Activated CD4-positive, alpha-beta T cell treated with anti-CD3 and anti-CD28 coated beads, Interleukin-2, amount 10 ng/mL, durations not matched to agents 24 days and 14 days (primary cell): ENCODE measurements at regions not wholly inside any gene's neighbourhood (a gene's known extent, or its start where the extent isn't known, plus 50 kb on each side); places are given as distances from the start of the nearest gene placed in this dataset.

Source experiments
- DNase-seq: peaks from one replicate; pipeline ENCODE4 v3.0.0; 2022
- H3K27ac Mint-ChIP-seq: one replicate; pipeline ENCODE4 v1.8.0; 2022; ENCODE audit warnings: mild to moderate bottlenecking, mixed read lengths
- H3K27me3 Mint-ChIP-seq: one replicate; pipeline ENCODE4 v1.8.0; 2022; ENCODE audit warnings: mixed read lengths
- H3K36me3 Mint-ChIP-seq: one replicate; pipeline ENCODE4 v1.8.0; 2022; ENCODE audit warnings: low read depth, mild to moderate bottlenecking, mixed read lengths
- H3K4me1 Mint-ChIP-seq: one replicate; pipeline ENCODE4 v1.8.0; 2021; ENCODE audit warnings: mixed read lengths
- H3K4me3 Mint-ChIP-seq: one replicate; pipeline ENCODE4 v1.8.0; 2022; ENCODE audit warnings: mild to moderate bottlenecking, moderate library complexity, mixed read lengths
- H3K9me3 Mint-ChIP-seq: one replicate; pipeline ENCODE4 v1.8.0; 2021; ENCODE audit warnings: mixed read lengths
- intact Hi-C: fragments of 100-400 bp; cut with micrococcal nuclease; formaldehyde crosslinking; loops from one replicate; pipeline ENCODE4 v1.15.1; 2023

DNA sequence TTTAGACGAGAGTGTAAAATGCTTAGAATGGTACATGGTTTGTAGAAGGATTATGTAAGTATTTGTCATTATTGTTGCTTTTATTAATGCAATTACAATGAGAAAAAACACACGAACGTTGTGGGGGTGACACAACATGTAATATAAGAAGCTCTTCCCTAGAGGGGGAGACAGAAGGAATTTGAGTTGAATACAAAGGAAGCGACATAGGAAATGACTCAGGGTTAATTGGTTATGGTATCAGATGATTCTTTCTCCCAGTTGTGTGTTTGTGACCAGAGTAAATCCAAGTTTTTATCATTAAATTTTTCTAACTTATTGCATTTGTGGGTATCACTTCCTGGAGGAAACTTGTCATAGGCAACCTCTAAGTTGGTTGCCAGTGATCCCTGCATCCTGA lies 625.6 kb upstream of the CDH2 start:
- H3K27me3 Mint-ChIP-seq = no peaks in the 10 kb centered on the region
- H3K4me1 Mint-ChIP-seq = no peaks in the 10 kb centered on the region
- peaks cover 5% of the 10 kb centered on the region for H3K9me3 Mint-ChIP-seq
- intact Hi-C loops = no loop called here
- H3K4me3 Mint-ChIP-seq = no peak overlapping the region
- H3K27ac Mint-ChIP-seq = no peak overlapping the region
- DNase-seq = no peak
- no peaks in the 10 kb centered on the region for H3K36me3 Mint-ChIP-seq

GRCh38 chr18:28801876-28802275 lies 624.9 kb upstream of the CDH2 start:
- Mint-ChIP-seq H3K27me3 (no peaks in the 10 kb centered on the region), H3K9me3 (peaks cover 5% of the 10 kb centered on the region), H3K36me3 (no peaks in the 10 kb centered on the region), H3K4me3 (no peak overlapping the region), H3K27ac (no peak overlapping the region), H3K4me1 (no peaks in the 10 kb centered on the region)
- DNase-seq = no peak
- intact Hi-C loops = no loop called here

GRCh38 chr18:28794459-28795245 lies 617.7 kb upstream of the CDH2 start:
- Mint-ChIP-seq H3K27ac (no peak overlapping the region), H3K9me3 (peaks cover 7% of the 10 kb centered on the region), H3K36me3 (no peaks in the 10 kb centered on the region), H3K4me1 (no peaks in the 10 kb centered on the region), H3K27me3 (no peaks in the 10 kb centered on the region), H3K4me3 (no peak overlapping the region)
- intact Hi-C loops = no loop called here
- DNase-seq = no peak

GRCh38 chr18:28793901-28794300 lies 617.0 kb upstream of the CDH2 start:
- intact Hi-C loops = no loop called here
- H3K36me3 Mint-ChIP-seq = no peaks in the 10 kb centered on the region
- no peak for DNase-seq
- no peaks in the 10 kb centered on the region for H3K27me3 Mint-ChIP-seq
- no peak overlapping the region for H3K4me3 Mint-ChIP-seq
- H3K27ac Mint-ChIP-seq = no peak overlapping the region
- peaks cover 7% of the 10 kb centered on the region for H3K9me3 Mint-ChIP-seq
- H3K4me1 Mint-ChIP-seq = no peaks in the 10 kb centered on the region

GRCh38 chr18:28792404-28793086 lies 615.6 kb upstream of the CDH2 start:
- DNase-seq = no peak

DNA sequence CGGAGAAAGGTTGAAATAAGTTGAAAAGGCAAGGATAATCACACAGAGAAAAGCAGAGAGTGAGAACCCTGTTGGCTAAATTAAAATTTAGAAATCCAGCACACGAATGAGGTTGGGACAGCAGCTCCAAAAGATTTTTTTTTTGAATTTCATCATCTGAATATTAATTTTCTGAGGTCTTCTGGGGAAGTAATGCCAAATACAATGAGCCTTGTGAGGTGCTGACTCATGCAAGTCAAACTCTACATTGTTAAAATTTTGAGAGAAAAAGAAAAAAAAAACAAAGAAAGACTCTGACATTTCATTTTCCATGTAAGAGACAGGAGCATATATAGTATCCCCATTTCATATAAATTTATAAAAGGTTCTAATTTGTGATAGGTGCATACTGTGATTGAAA lies 614.2 kb upstream of the CDH2 start:
- no peak overlapping the region for H3K27ac Mint-ChIP-seq
- DNase-seq = no peak
- no peaks in the 10 kb centered on the region for H3K27me3 Mint-ChIP-seq
- H3K9me3 Mint-ChIP-seq = peaks cover 7% of the 10 kb centered on the region
- no peaks in the 10 kb centered on the region for H3K4me1 Mint-ChIP-seq
- intact Hi-C loops = no loop called here
- no peak overlapping the region for H3K4me3 Mint-ChIP-seq
- H3K36me3 Mint-ChIP-seq = no peaks in the 10 kb centered on the region

More at GRCh38 chr18:28792404-28793086, 615.6 kb upstream of the CDH2 start:
- Mint-ChIP-seq H3K27ac (no peak overlapping the region), H3K4me3 (peak overlapping the region; percentile 38), H3K27me3 (no peaks in the 10 kb centered on the region), H3K4me1 (no peaks in the 10 kb centered on the region), H3K9me3 (peaks cover 7% of the 10 kb centered on the region), H3K36me3 (no peaks in the 10 kb centered on the region)
- intact Hi-C loops = no loop called here

GRCh38 chr18:28789502-28789901 lies 612.6 kb upstream of the CDH2 start:
- no peak overlapping the region for H3K27ac Mint-ChIP-seq
- no peaks in the 10 kb centered on the region for H3K4me1 Mint-ChIP-seq
- peaks cover 7% of the 10 kb centered on the region for H3K9me3 Mint-ChIP-seq
- no peaks in the 10 kb centered on the region for H3K27me3 Mint-ChIP-seq
- intact Hi-C loops = no loop called here
- H3K4me3 Mint-ChIP-seq = no peak overlapping the region
- DNase-seq = no peak
- H3K36me3 Mint-ChIP-seq = no peaks in the 10 kb centered on the region

DNA sequence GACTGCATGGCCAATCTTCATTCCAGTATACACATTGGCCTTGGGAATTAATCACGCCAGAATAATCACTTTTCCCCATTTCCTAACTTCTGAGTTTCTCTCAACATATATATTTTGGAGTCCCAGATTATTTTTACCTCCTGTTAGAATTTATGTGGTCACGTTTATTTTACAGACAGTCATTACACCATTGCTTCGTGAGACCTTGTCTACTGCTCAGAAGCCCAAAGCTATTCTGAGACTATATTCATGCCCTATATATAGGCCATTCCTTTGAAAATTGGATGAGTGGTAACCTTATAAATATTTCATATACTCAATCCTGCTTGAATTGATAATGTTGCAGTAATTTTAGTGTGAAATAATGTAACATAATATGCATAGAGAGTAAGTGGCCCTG lies 610.0 kb upstream of the CDH2 start:
- H3K27me3 Mint-ChIP-seq = no peaks in the 10 kb centered on the region
- H3K9me3 Mint-ChIP-seq = no peaks in the 10 kb centered on the region
- H3K27ac Mint-ChIP-seq = no peak overlapping the region
- H3K4me3 Mint-ChIP-seq = no peak overlapping the region
- no peak for DNase-seq
- intact Hi-C loops = no loop called here
- H3K4me1 Mint-ChIP-seq = peaks cover 2% of the 10 kb centered on the region
- H3K36me3 Mint-ChIP-seq = no peaks in the 10 kb centered on the region

- Mint-ChIP-seq H3K9me3 (peaks cover 3% of the 10 kb centered on the region), H3K36me3 (no peaks in the 10 kb centered on the region), H3K4me3 (peak overlapping the region; percentile 54), H3K4me1 (peaks cover 7% of the 10 kb centered on the region), H3K27ac (peak overlapping the region; percentile 58), H3K27me3 (no peaks in the 10 kb centered on the region)
- DNase-seq = no peak
- intact Hi-C loops = no loop called here
These were observed 604.9 kb upstream of the CDH2 start for GRCh38 chr18:28781616-28782362.

DNA sequence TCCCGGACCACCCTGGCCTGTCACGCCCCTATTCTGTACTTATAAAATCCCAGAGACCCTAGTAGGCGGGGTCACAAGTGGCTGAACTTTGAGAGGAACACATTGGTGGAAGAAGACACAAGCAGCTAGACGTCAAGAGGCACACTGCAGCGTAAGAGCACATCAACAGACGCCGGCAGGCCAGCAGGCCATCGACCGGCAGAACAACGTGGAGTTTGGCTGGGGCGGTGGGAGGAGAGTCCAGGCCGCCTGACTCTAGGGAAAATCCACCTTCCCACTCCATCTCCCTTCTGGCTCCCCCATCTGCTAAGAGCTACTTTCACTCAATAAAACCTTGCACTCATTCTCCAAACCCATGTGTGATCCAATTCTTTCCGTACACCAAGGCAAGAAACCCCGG lies 601.8 kb upstream of the CDH2 start:
- Mint-ChIP-seq H3K9me3 (peaks cover 3% of the 10 kb centered on the region), H3K4me1 (peaks cover 7% of the 10 kb centered on the region), H3K4me3 (no peak overlapping the region), H3K27me3 (no peaks in the 10 kb centered on the region), H3K27ac (no peak overlapping the region), H3K36me3 (no peaks in the 10 kb centered on the region)
- DNase-seq = no peak
- intact Hi-C loops = no loop called here

DNA sequence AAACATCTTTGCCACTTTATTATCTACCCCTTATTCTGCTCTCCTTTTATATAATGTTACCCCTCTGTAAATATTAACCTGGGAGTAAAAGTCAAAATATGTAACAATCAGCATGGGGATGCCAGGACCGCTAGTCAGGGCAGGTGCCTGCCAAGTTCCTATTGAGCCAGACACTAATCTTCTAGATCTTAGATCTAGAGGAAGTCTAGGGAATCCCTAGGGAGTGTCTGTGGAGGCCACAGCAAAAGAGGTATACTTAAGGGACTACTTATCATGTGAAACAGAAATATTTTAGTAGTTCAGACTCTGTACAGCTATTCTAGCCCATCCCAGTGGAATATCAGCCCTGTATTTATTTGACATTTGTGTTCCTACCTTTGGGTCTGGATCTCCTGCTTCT lies 600.8 kb upstream of the CDH2 start:
- Mint-ChIP-seq H3K27me3 (no peaks in the 10 kb centered on the region), H3K4me3 (no peak overlapping the region), H3K27ac (no peak overlapping the region), H3K4me1 (peaks cover 7% of the 10 kb centered on the region), H3K36me3 (no peaks in the 10 kb centered on the region), H3K9me3 (peaks cover 3% of the 10 kb centered on the region)
- DNase-seq = no peak
- intact Hi-C loops = no loop called here

- Mint-ChIP-seq H3K4me3 (no peak overlapping the region), H3K9me3 (no peaks in the 10 kb centered on the region), H3K27me3 (no peaks in the 10 kb centered on the region), H3K27ac (no peak overlapping the region), H3K4me1 (no peaks in the 10 kb centered on the region), H3K36me3 (no peaks in the 10 kb centered on the region)
- no peak for DNase-seq
- intact Hi-C loops = no loop called here
These were observed 594.9 kb upstream of the CDH2 start for GRCh38 chr18:28771849-28772248.

GRCh38 chr18:28768791-28769768 lies 592.1 kb upstream of the CDH2 start:
- Mint-ChIP-seq H3K36me3 (no peaks in the 10 kb centered on the region), H3K9me3 (no peaks in the 10 kb centered on the region), H3K27me3 (no peaks in the 10 kb centered on the region), H3K27ac (no peak overlapping the region), H3K4me3 (no peak overlapping the region), H3K4me1 (no peaks in the 10 kb centered on the region)
- no peak for DNase-seq
- intact Hi-C loops = no loop called here
